Neuron (in vitro differentiated cells): ENCODE measurements at regions not wholly inside any gene's neighbourhood (a gene's known extent, or its start where the extent isn't known, plus 50 kb on each side); places are given as distances from the start of the nearest gene placed in this dataset.
"Not testable (repeated sequence)": the region's sequence is repeated elsewhere in the genome, so short reads cannot be mapped to it uniquely, and the experiment has no call there.

Experiments used
- H2AFZ ChIP-seq: one replicate; pipeline ENCODE4 v1.6.1; 2013; ENCODE audit warnings: low read depth, mild to moderate bottlenecking, inconsistent platforms, low read length, moderate library complexity
- H3K27me3 ChIP-seq: one replicate; pipeline ENCODE4 v1.6.1; 2013; ENCODE audit warnings: low read length; ENCODE audit not compliant: insufficient read depth
- H3K36me3 ChIP-seq: one replicate; pipeline ENCODE4 v1.6.1; 2013; ENCODE audit warnings: low read length; ENCODE audit not compliant: insufficient read depth
- H3K4me1 ChIP-seq: one replicate; pipeline ENCODE4 v1.6.1; 2013; ENCODE audit warnings: low read length; ENCODE audit not compliant: insufficient read depth
- H3K4me3 ChIP-seq: 2 replicates; pipeline ENCODE4 v1.5.1; 2013; ENCODE audit warnings: mild to moderate bottlenecking, low read length, moderate library complexity
- H3K9me3 ChIP-seq: one replicate; pipeline ENCODE4 v1.6.1; 2013; ENCODE audit warnings: low read length

- Histone ChIP-seq H3K27me3 (no peaks in the 10 kb centered on the region), H2AFZ (no peak overlapping the region), H3K36me3 (no peaks in the 10 kb centered on the region), H3K4me3 (no peak overlapping the region), H3K4me1 (no peaks in the 10 kb centered on the region), H3K9me3 (no peaks in the 10 kb centered on the region)
Observed at GRCh38 chr5:14025569-14026286, 81.2 kb upstream of the DNAH5 start.

GRCh38 chr5:14022971-14023370 is 78.5 kb upstream of the DNAH5 start:
- Histone ChIP-seq H2AFZ (no peak overlapping the region), H3K9me3 (no peaks in the 10 kb centered on the region), H3K36me3 (no peaks in the 10 kb centered on the region), H3K4me1 (no peaks in the 10 kb centered on the region), H3K4me3 (no peak overlapping the region), H3K27me3 (no peaks in the 10 kb centered on the region)

- not testable (repeated sequence) for H3K36me3 ChIP-seq
Observed at GRCh38 chr5:14020944-14021343, 76.5 kb upstream of the DNAH5 start.

GRCh38 chr5:14019768-14020290 is 75.3 kb upstream of the DNAH5 start:
- no peak overlapping the region for H3K4me3 ChIP-seq
- H3K4me1 ChIP-seq: no peaks in the 10 kb centered on the region
- no peak overlapping the region for H2AFZ ChIP-seq
- no peaks in the 10 kb centered on the region for H3K9me3 ChIP-seq
- H3K36me3 ChIP-seq: no peaks in the 10 kb centered on the region
- no peaks in the 10 kb centered on the region for H3K27me3 ChIP-seq

More at GRCh38 chr5:14020944-14021343, 76.5 kb upstream of the DNAH5 start:
- H2AFZ ChIP-seq, H3K4me1 ChIP-seq, H3K9me3 ChIP-seq, H3K4me3 ChIP-seq, H3K27me3 ChIP-seq: not testable (repeated sequence)

- no peaks in the 10 kb centered on the region for H3K36me3 ChIP-seq
- H3K27me3 ChIP-seq: peaks cover 4% of the 10 kb centered on the region
- no peak overlapping the region for H2AFZ ChIP-seq
- H3K4me1 ChIP-seq: no peaks in the 10 kb centered on the region
- no peak overlapping the region for H3K4me3 ChIP-seq
- no peaks in the 10 kb centered on the region for H3K9me3 ChIP-seq
Observed at GRCh38 chr5:14017904-14018303, 73.4 kb upstream of the DNAH5 start.

GRCh38 chr5:14016549-14016948 is 72.1 kb upstream of the DNAH5 start:
- Histone ChIP-seq H3K4me3 (no peak overlapping the region), H3K36me3 (no peaks in the 10 kb centered on the region), H3K27me3 (peaks cover 4% of the 10 kb centered on the region), H2AFZ (no peak overlapping the region), H3K9me3 (no peaks in the 10 kb centered on the region), H3K4me1 (no peaks in the 10 kb centered on the region)

- Histone ChIP-seq H2AFZ (peak overlapping the region; percentile 97), H3K4me1 (peaks cover 7% of the 10 kb centered on the region), H3K4me3 (peak overlapping the region; percentile 52), H3K36me3 (no peaks in the 10 kb centered on the region), H3K9me3 (no peaks in the 10 kb centered on the region), H3K27me3 (peaks cover 14% of the 10 kb centered on the region)
Observed at GRCh38 chr5:14011089-14012020, 66.9 kb upstream of the DNAH5 start.

GRCh38 chr5:14009575-14009974 is 65.1 kb upstream of the DNAH5 start:
- Histone ChIP-seq H2AFZ (no peak overlapping the region), H3K9me3 (no peaks in the 10 kb centered on the region), H3K27me3 (peaks cover 16% of the 10 kb centered on the region), H3K36me3 (no peaks in the 10 kb centered on the region), H3K4me3 (no peak overlapping the region), H3K4me1 (peaks cover 7% of the 10 kb centered on the region)

GRCh38 chr5:14008819-14009311 is 64.4 kb upstream of the DNAH5 start:
- Histone ChIP-seq H3K4me1 (peaks cover 7% of the 10 kb centered on the region), H3K4me3 (no peak overlapping the region), H2AFZ (no peak overlapping the region), H3K36me3 (no peaks in the 10 kb centered on the region), H3K27me3 (peaks cover 13% of the 10 kb centered on the region), H3K9me3 (no peaks in the 10 kb centered on the region)

- Histone ChIP-seq H3K4me1 (peaks cover 7% of the 10 kb centered on the region), H2AFZ (no peak overlapping the region), H3K27me3 (peaks cover 12% of the 10 kb centered on the region), H3K36me3 (no peaks in the 10 kb centered on the region), H3K9me3 (peaks cover 4% of the 10 kb centered on the region), H3K4me3 (no peak overlapping the region)
Observed at GRCh38 chr5:14006823-14007520, 62.5 kb upstream of the DNAH5 start.

- Histone ChIP-seq H3K36me3 (no peaks in the 10 kb centered on the region), H3K4me1 (no peaks in the 10 kb centered on the region), H3K27me3 (peaks cover 12% of the 10 kb centered on the region), H3K9me3 (peaks cover 4% of the 10 kb centered on the region), H2AFZ (no peak overlapping the region), H3K4me3 (no peak overlapping the region)
Observed at GRCh38 chr5:14004598-14005394, 60.3 kb upstream of the DNAH5 start.

GRCh38 chr5:14003936-14004335 is 59.4 kb upstream of the DNAH5 start:
- H3K4me3 ChIP-seq: no peak overlapping the region
- peaks cover 5% of the 10 kb centered on the region for H3K27me3 ChIP-seq
- H3K4me1 ChIP-seq: no peaks in the 10 kb centered on the region
- H3K9me3 ChIP-seq: peaks cover 4% of the 10 kb centered on the region
- no peaks in the 10 kb centered on the region for H3K36me3 ChIP-seq
- H2AFZ ChIP-seq: no peak overlapping the region
